Central memory CD4-positive, alpha-beta T cell (primary cell): ENCODE measurements at regions not wholly inside any gene's neighbourhood (a gene's known extent, or its start where the extent isn't known, plus 50 kb on each side); places are given as distances from the start of the nearest gene placed in this dataset.

Experiments used
- DNase-seq: peaks from one replicate; pipeline ENCODE4 v3.0.0; 2022

DNA sequence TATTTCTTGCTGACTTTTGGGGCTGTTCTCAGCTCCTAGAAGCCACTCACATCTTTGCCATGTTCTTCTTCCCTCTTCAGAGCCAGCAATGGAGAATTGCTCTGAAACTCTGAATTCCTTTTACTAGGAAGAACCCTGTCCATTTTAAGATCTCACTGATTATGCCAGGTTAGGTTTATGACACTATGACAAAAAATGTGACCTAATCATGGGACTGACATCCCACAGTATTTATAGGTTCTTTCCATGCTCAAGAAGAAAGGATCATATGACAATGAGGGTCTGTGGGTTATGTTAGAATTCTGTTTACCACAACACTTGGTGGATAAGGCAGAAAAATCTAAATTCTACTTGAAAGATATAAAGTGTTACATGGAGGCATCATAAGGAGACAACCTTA lies 263.3 kb upstream of the CITED2 start:
- DNase-seq, result no peak

DNA sequence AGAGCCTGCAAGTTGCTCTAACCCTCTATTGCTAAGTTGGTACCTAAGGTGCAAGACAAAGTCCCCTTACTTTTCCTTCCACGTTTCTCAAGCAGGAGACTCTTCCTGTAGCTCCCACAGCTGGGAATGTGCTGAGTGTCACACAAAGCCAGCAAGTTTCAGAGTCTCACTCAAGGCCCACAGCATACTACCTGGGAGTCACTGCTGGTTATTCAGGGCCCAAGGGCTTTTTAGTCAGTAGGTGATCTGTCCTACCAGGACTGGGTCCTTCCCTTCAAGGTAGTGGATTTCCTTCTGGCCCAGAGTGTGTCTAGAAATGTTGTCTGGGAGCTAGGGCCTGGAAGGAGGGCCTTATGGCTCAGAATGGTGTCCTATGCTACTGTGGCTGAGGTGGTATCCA lies 261.9 kb upstream of the CITED2 start:
- DNase-seq, result no peak

DNA sequence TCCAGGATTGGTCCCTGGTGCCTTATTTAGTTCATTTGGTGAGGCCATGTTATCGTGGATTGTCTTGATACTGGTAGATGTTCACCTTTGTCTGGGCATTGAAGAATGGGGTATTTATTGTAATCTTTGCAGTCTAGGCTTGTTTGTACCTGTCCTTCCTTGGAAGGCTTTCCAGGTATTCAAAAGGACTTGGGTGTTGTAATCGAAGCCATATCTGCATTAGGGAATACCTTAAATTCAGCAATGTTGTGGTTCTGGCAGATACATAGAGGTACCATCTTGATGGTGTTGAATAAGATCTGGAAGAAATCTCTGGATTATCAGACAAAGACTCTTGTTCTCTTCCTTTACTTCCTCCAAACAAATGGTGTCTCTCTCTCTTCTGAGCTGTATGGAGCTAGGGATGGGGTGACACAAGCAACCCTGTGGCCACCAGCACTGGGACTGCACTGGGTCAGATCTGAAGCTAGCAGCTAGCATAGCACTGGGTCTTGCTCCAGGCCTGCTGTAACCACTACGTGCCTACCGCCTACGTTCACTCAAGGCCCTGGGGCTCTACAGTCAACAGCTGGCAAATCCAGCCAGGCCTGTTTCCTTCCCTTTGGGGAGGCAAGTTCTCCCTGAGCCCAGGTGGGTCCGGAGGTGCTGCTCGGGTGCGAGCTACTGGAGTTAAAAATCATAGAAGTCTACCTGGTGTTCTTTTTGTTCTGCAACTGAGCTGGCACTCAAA lies 261.1 kb upstream of the CITED2 start:
- DNase-seq, result no peak

DNA sequence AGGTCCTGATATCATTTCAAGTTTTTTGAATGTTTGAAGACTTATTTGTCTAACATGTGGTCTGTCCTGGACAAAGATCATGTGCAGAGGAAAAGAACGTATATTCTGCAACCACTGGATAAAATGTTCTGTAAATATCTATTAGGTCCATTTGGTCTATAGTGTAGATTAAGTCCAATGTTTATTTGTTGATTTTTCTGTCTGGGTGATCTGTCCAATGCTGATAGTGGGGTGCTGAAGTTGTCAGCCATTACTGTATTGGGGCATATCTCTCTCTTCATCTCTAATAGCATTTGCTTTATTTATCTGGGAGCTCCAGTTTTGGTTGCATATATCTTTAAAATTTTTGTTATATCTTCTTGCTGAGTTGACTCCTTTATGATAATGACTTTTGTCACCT lies 258.4 kb upstream of the CITED2 start:
- DNase-seq, result no peak

DNA sequence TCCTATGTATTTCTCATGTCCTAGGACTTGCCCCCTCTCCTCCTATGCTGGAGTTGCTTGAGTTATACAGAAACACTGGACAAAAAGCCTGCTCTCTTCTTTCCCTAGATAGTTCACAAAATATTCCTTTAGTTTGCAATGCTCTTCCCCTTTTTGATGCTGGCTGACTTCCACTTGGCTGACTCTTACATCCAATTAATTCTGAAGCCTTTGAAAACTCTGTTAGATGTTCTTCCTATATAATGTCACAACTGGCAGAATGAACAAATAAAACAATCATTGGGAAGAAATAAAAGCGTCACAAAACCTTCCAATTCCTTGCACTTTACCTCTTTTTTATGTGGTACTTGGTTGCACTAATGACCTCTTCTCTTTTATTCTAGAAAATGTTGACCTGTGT lies 253.8 kb upstream of the CITED2 start:
- DNase-seq, result no peak

DNA sequence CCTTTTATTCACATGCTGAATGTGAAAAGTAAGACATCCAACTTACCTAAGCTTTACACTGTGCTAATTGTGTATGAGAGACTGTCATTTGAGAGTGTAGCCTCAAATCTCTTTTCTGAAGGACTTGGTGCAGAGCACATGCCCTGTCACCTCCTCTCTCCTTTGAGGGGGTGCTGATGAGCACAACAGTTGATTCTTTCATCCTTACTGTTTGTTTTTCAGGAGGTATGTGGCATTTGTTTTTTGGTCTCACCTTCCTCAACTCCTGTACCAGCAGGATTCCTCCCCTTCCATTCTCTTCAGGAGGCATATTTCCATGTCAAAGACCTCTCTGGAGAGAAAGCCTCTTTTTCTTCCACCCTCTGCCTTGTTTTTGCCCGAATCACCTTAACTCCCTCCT lies 252.6 kb upstream of the CITED2 start:
- no peak for DNase-seq

DNA sequence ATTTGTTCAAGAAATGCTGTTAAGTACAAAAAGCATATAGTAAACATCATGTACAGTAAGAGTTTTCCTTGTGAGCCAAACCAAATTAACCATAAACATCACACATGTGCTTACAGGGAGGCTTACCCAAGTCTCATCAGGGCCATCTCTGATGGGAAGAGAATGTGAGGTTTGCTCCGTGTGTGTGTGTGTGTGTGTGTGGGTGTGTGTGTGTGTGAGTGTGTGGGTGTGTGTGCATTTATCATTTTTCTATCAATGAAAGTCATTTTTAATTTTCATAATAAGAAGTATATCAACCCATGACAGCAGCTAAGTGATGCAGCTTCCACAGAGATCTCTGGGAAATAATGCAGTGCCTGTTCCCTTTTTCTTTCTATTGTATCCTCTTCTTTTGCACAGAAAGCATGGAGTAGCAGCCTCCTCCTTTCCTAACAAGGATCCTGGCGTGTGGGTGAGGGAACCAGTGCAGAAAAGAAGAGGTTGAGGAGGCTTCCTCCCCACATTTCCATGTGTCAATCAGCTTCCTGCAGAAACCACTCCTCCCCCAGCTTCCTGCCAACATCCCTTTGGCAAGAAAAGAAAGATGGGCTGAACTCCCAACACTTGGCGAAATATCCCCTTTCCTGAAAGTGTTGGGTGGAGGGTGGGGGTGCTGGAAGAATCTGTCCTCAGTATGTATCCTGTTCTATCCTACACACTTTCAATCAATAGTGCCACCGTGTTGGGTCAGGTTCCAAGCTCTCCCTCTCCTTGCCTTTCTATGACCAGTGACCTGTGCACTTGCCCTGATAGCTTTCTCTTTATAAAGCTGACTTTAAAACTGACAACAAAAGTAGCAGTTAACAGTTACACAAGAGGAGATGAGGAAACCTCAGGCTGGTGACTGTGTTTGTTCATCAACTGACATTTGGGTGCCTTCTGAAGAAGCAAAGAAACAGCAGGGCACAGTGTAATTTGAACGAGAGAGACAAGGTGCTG lies 251.8 kb upstream of the CITED2 start:
- no peak for DNase-seq

DNA sequence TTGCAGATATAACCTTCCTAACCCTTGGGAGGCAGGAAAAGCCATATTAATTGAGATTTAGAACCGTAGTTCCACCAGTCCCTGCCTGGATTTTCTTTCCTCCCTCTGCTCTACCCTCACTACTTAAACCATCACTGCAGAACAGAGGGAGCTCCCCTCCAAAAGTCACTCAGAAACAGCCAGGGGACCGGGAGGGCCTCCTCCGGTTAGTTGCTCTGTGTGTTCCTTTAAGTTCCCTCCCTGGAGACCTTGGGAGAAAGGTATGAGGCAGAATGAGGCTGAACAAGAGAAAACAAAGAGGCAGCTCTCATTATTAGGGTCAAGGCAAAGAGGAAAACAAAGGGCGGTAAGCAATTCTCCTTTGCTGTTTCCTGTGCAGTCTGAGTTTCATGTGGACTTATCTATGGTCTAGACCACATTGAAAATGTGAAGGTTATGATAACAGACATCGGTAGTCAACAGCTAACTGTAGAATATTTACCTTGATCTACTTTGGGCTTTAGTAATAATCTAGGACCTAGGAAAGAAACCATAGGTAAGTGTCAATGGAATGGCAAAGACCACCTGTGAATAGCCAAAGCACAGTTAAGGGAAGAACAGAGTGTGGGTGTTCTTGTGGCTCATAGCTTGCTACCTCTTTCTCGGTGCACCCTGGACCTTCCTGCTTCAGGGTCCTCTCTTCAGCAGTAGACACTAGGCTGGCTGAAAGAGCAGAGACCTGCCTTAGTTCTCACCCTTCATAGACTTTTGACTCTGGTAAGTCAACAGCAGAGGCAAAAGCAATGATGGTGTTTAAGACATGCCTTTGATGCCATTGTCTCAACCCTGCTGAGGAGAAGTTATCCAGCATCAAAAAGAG lies 250.9 kb upstream of the CITED2 start:
- no peak for DNase-seq

DNA sequence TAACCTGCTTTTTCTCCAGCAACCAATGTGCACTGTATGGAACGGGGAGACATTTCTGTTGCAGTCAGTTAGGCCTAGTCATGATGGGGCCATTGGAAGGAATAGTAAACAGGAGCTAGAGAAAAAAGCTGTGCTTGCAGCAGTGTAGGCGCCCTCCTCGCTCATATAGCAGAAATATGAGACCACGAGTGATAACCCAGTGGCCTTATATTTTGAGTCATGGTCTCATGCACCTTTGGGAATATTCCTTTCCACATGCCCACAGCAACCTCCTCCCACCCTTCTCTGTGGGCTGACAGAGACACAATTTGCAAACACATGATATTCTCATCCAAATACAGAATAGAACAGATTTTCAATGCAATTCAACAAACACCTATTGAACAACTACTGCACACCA lies 248.9 kb upstream of the CITED2 start:
- no peak for DNase-seq

DNA sequence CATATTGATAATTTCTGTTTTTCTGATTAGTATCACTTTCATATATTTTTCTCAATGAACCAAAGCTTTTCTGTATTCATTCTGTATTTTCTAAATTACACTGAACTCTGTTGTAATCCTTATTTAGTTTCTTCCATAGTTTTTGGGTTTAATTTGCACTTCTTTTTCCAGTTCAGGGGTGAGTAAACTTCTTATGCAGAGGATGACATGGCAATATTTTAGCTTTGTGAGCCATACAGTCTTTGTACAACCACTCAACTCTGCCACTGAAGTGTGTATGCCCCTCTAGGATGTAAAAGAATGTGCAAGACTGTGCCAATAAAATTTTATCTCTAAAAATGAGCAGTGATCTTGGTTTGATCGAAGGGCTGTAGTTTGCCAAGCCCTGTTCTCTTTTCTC lies 239.0 kb upstream of the CITED2 start:
- DNase-seq, result no peak

DNA sequence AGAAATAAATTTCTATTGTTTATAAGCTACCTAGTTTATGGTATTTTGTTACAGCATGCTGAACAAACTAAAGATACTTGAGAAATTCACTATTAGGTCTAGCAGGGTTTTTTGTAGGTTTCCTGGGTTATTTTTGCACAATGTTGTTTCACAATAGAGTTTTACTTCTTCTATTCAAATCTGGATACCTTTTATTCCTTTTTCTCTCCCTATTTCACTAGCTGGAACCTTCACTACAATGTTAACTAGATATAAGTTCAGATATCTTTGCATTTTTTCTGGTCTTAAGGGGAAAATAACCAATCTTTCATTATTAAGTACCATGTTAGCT lies 237.7 kb upstream of the CITED2 start:
- DNase-seq, result no peak

DNA sequence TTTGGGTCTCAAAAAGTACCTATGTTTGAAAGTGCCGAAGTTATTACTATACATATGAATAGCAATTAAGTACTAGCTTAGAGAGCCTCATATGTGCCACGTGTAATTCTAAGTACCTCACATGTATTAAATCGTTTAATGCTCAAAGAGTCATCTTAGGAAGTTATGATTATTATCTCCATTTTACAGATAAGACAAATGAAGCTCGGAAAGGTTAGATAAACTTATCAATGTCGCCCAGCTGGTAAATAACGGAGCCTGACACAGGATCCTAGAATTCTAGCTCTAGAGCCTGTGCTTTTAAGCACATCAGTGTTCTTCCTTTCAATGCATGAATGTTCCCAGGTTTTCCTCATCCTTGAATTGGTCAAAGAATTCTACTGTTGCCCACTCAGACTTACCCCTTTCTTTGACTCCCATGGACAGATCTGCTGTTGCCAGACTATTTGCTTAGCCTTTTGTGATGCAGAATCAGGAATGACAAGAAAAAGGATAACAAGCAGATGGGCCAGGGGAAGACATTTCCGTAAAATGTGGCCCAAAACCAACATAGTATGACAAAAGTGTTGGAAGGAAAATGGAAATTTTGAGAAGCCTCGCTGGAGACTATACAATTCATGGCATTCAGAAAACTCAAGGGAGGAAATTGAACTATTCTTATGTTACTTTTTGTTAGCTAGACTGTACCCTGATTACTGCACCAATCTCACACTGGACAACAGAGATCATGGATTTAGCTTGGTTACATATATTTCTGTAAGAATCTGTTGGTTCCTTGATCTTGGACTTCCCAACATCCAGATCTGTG lies 237.1 kb upstream of the CITED2 start:
- DNase-seq, result no peak

DNA sequence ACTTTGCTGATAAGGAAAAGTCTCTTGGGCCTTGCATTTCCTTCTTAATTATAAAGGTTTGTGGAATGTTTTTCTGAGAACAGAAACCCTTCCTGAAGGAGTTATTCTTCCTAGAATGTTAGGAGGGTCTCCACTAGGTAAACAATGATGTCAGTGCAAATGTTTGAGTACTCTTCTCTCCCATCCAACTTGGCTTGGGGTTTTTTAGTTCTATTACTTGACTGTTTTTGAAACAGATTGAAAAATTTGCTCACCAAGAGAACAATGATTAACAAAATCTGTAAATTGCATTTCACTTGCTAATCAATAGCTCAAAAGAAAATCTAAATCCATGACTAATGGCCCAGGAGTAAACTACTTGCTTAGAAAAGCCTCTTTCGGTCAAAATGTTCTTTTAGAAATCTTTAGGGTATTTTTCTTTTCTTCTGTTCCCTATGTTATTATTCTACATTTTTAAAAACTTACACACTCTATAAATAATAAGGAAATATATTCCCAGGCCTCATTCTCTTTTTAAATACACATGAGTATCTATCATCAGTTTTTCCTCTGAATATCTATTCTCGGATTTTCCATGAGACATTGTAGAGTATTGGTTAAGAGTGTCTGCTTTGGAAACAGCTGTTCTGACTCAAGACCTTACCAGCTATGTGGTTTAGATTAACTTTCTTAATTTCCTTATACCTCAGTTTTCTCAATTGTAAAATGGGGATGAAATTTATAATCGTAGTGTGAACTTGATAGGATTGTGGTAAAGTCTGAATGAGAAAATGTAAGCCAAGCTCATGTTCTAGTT lies 234.2 kb upstream of the CITED2 start:
- no peak for DNase-seq

DNA sequence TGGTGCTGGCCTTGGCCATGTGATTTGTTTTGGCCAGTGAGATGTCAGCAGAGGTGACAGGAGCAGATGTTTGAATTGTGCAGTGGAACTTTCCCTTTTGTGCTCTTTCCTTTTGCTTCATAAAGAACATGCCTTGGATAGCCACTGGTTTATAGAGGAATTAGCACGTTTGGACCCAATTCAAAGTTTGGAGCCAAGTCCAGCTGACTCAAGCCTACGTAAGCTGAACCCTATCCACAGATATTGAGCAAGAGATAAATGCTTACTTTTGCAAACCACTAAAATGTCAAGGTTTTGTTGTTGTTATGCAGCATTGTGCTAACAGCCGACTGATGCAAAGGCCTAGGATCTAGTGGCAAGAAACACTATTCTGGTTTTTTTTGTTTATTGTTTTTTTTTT lies 230.9 kb upstream of the CITED2 start:
- DNase-seq, result no peak

DNA sequence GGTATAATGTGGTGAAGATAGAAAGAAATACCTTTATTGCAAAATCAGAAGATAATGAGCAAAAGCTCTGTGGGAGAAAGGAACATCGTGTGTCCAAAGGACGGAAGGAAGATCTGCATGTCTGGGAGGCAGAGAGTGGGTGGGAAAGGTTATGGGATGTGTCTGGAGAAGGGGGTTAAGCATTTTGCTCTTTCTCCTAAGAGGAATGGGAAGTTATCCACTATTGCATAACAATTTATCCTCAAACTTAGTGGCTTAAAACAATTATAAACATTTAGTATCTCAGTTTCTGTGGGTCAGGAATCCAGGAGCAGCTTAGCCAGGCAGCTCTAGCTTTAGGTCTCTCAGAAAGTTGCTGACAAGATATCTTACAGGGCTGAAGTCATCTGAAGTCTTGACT lies 229.1 kb upstream of the CITED2 start:
- no peak for DNase-seq

DNA sequence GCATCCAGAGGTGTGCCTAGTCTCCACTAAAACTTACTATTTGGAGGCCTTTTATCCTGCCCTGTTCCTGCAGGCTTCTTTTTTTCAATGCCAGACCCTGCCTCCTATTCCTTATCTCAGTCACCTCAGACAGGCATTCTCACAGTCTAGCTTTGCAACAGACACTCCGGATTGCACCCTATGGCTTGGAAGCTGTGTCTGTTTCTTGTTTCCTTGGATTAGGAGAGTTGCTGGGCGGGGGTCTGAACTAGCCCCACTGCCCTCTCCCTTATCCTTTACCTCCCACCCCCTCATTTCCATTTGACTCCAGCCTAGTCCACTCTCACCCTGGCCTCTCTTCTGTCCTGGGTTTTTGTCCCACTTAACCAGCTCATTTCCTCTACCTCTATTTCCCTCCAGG lies 228.1 kb upstream of the CITED2 start:
- DNase-seq, result no peak

DNA sequence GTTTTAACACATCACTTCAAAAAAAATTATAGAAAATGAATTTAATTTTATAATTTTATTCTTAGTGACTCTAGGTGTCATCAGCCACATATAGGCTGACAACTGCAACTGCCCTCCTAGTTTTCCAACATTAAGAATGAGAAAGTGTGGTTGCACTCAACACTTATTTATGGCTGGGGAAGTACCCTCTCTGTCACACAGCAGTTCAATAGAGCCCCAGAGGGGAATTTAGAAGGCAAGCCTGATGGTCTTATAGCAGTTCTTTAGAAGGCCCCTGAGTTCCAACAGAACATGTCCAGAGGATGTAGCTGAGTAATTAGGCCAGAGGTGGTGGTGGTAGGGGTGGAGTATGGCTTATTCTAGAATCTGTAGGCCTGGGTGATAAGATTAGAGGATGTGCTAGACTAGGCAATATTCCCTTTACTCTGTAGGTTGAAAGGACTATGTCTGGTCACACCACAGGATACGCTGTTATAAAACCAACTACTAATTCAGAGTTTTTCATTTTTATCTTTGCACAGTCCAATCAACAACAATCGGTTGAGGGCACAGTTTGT lies 226.5 kb upstream of the CITED2 start:
- DNase-seq, result no peak

DNA sequence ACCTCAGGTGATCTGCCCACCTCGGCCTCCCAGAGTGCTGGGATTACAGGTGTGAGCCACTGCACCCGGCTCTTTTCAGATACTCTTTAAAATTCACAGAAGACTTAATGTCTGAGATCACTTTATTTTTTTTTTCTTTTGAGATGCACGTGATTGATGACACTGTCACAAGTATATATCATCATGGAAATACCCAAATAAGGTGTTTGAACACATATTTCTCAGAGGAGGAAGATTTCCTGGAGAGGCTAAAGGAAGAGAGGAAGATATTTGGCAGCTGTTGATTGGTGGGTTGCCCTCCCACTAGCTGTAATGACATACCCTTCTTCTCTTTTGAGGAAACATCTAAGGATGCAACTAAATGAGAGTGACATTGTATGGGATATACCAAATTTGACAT lies 225.9 kb upstream of the CITED2 start:
- no peak for DNase-seq

DNA sequence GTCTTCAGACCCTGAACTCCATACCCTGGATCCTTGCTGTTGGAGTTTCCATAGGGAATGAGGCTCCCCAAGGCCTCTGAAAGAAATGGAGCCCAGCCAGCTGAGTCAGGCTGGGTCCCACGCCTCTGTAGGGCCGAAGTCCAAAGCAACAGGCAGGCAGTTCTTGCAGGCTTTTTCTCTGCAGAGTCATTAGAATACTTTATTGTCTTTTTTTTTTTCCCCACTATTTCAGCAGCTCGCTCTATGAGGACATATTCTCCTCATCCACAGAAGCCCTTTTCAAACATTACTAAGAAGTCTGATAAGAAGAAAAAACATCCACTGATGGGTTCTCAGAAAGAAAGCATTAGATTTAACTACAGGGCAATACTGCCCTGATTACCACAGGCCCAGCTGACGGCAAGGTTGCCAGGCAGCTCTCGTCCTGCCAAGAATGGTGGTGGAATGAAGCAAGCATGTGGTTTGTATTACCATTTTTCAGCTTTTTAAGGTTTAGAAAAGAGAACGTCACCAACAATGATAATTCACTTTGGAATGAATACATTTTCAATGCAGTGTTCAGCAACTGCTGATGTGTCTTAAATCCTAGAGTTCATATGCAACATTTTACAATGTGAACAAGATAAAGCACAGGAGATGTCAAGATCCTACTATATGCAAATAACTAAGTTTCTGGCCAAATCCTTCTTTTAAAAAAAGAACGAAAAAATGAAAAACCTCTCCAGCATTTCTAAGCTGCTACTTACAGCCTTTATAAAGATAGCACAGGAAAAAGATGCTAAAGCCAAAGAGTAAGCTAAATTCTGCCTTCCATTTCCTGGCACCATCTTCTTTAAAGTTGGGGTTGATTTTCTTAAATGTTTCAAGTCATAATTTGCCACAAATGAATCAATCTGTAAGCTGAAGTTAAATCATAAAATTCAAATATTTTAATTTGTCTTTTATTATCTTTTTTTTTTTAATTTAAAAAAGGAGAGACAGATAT lies 223.6 kb upstream of the CITED2 start:
- no peak for DNase-seq
